ENCODE measurements at regions not wholly inside any gene's neighbourhood (a gene's known extent, or its start where the extent isn't known, plus 50 kb on each side); places are given as distances from the start of the nearest gene placed in this dataset.
A peak's percentile ranks its signal among the peaks of the same experiment; 100 is the strongest.
"Not testable (repeated sequence)": the region's sequence is repeated elsewhere in the genome, so short reads cannot be mapped to it uniquely, and the experiment has no call there.

- no peak for DNase-seq (ENCODE audit: low read depth in 2 of 3, low spot score in 2 of 3)
Observed at GRCh38 chr7:149569726-149570422, 72.3 kb upstream of the ZNF746 start.

- DNase-seq (ENCODE audit: low read depth in 2 of 3, low spot score in 2 of 3): peak in 1 of 3 donors; percentile 2
Observed at GRCh38 chr7:149569025-149569725, 71.6 kb upstream of the ZNF746 start.

- DNase-seq (ENCODE audit: low read depth in 2 of 3, low spot score in 2 of 3): no peak
Observed at GRCh38 chr7:149568218-149568617, 70.6 kb upstream of the ZNF746 start.

DNA sequence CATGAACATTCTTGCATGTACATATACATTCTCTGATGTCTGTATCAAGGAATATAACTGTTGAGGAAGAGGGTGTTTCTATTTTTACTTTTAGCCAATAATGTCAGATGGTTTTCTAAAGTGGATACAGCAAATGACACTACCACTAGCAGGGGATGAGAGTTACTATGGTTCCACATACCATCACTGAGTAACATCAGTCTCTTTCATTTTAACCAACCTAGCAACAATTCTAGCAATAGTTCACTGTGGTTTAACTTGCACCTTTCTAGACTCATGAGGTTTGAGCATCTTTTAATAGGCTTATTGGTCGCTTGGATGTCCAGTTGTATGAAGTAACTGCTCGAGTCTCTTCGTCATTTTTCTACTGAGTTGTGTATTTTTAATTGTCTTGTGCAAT, 68.5 kb upstream of the ZNF746 start:
- DNase-seq (ENCODE audit: low read depth in 2 of 3, low spot score in 2 of 3): no peak

DNA sequence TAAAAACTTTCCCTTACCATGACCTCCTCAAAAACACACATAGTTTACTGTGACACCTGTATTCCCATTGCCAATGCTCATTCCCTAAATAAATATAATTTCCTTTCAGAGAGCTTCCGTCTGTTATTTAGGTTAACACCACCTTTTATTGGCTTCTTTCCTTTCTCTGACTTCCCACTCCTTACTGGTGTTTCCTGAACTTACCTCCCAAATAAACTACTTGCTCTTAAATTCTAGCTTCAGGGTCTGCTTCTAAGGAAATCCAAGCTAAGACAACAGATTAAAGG, 67.4 kb upstream of the ZNF746 start:
- no peak for DNase-seq (ENCODE audit: low read depth in 2 of 3, low spot score in 2 of 3)

DNA sequence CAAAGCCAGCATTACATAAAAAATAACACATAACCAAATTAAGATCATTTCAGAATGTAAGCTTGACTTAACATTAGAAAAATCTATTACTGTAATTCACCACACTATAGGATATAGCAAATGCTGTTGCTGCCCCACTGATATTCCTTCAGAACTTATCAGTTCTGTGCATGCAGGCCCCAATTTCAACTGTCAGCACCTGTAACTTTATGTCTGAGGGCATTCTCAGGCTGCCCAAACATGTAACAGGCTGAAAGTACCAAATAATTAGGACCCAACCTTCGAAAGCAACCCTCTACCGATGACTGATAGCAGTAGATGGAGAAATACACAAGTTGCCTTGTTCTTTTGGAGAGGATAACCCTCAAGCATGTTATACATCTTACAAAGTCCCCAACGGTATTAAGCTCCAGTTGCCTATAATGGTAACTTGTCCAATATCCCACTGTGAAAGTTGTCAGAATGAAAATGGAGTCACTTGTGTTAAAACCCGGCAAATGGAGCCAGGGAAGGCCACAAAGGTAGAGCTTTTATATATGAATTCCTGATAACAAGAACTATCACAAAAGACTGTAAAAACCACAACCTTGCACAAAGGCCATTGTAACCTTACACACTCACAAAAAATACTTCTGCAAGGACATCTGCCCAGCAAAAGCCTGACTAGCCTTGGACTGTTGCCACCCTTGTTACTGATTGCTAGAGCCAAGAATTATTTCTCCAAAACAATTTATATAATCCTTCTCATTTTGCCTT, 66.9 kb upstream of the ZNF746 start:
- DNase-seq (ENCODE audit: low read depth in 2 of 3, low spot score in 2 of 3): no peak

- DNase-seq (ENCODE audit: low read depth in 2 of 3, low spot score in 2 of 3): no peak
Observed at GRCh38 chr7:149562602-149563001, 65.0 kb upstream of the ZNF746 start.

DNA sequence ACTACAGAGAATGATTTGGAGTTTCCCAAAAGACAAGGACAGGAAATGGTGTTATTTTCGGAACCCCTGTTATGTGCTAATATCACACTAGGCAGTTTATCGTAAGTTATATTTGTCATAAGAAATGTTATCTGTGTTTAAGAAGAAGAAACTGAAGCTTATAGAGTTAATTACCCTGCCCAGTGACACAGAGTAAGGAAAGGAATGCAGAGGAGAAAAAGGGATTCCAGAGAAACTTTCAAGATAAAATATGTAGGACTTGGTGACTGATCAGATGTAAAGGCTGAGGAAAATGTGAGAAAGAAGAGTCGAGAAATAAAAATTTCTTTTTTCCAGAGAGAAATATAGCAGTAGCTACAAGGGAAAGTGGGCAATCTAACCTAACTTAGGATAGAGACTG, 63.5 kb upstream of the ZNF746 start:
- DNase-seq (ENCODE audit: low read depth in 2 of 3, low spot score in 2 of 3): no peak

- no peak for DNase-seq (ENCODE audit: low read depth in 2 of 3, low spot score in 2 of 3)
Observed at GRCh38 chr7:149559711-149560110, 62.1 kb upstream of the ZNF746 start.

DNA sequence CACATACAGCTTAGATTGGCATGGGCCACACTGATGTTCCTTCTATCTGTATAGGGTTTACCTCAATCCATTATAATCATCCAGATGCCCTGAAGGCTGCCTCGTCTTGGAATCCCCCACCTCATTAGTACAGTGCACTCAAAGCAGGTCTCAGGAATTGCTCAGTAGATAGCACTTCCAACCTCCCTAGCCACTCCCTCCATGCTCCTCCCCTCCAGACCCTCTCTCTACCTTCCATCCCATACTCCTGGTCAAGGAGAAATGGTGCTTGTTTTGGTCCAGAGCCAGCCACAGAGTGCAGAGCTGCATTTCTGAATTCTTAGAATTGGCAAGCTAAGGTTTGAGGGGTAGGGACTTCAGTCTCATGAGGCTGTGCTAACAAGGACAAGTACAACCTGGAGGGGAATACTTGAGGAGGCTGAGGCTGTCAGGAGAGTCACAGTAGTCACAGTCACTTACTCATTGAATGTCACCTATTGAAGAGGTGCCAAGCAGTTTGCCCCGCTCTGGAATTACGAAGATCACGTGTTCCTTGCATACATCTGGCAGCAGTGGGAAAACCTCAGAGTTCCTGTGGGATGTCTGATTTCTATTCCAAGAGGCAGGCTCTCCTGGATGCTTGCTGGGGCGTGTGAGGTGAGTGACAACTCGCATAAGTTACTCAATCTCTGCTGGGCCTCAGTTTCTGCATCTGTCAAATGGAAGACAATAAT, 60.7 kb upstream of the ZNF746 start:
- DNase-seq (ENCODE audit: low read depth in 2 of 3, low spot score in 2 of 3): no peak

DNA sequence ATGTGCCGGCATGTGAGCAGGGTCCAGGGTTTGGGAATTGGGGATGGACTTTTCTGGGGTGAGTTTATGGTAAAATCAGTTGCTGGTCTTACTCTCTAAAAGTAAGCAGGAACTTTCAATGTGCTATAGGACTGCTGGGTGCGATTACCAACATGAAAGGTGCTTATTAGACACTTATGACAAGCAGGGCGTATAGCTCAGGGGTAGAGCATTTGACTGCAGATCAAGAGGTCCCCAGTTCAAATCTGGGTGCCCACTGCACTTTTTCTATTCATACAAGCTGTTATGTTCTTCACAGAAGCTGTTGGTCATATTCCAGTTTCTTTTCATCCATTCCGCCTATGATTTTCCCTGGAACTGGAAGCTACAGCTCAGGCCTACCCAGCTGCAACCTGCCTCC, 58.9 kb upstream of the ZNF746 start:
- not testable (repeated sequence) for DNase-seq (ENCODE audit: low read depth in 2 of 3, low spot score in 2 of 3)

- not testable (repeated sequence) for DNase-seq (ENCODE audit: low read depth in 2 of 3, low spot score in 2 of 3)
Observed at GRCh38 chr7:149554821-149555220, 57.2 kb upstream of the ZNF746 start.

GRCh38 chr7:149553991-149554390, 56.4 kb upstream of the ZNF746 start:
- DNase-seq (ENCODE audit: low read depth in 2 of 3, low spot score in 2 of 3): not testable (repeated sequence)

DNA sequence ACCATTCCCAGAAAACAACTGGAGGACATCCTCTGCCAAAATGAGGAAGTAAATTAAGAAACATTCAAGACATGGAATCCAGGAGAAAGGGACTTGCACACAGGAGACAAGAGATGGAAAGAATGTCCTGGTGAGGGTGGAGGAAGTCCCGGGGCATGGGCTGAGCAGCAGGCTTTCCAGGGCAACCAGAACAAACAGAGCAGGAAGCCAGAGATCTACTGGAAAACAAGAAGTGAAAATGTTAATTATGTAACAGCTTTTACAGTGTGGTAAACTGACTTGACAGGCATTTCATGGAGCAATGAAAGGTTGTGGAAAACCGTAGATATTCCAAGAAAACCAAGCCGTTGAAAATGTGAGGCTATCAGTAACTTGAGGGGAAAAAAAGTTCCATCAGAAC, 55.2 kb upstream of the ZNF746 start:
- no peak for DNase-seq (ENCODE audit: low read depth in 2 of 3, low spot score in 2 of 3)
